A549 (cell line): ENCODE measurements at regions not wholly inside any gene's neighbourhood (a gene's known extent, or its start where the extent isn't known, plus 50 kb on each side); places are given as distances from the start of the nearest gene placed in this dataset.
"Not testable (repeated sequence)": the region's sequence is repeated elsewhere in the genome, so short reads cannot be mapped to it uniquely, and the experiment has no call there.

Experiments used
- ATAC-seq, 2 experiments: fragments of 200-7000 bp in 1 of 2; fragments of >200 bp in 1 of 2; cut with Nextera tagmentation in 1 of 2; cut with Tn5 transposase in 1 of 2; 3 replicates each; pipeline versions ENCODE4 v1.8.0 to v1.9.1; 2018 to 2020; ENCODE audit warnings: mild to moderate bottlenecking in 1 of 2, moderate library complexity in 1 of 2
- CTCF ChIA-PET: fragments of 300-600 bp; sonication (Branson Sonifier 250); formaldehyde crosslinking; extraction: SDS; loops from one replicate; lab custom pipeline; 2021; ENCODE audit warnings: antibody characterized with exemption, inconsistent platforms; lab: Yijun Ruan, JAX
- POLR2A ChIA-PET: fragments of 350-600 bp; formaldehyde crosslinking; extraction: SDS; loops from one replicate; lab custom pipeline; 2021; ENCODE audit warnings: antibody characterized with exemption, inconsistent platforms; lab: Yijun Ruan, JAX
- DNase-seq, 2 experiments: peaks; one replicate each; pipeline versions ENCODE4 v3.0.0 to v3.0.0-alpha.2; 2011 to 2016; ENCODE audit warnings: low read depth in 1 of 2, low spot score in 1 of 2
- FAIRE-seq: peaks from 2 replicates; lab custom pipeline; 2011; peaks lifted over from hg19 to GRCh38; lab: Jason Lieb, UNC
- H3K27ac ChIP-seq, 2 experiments: fragments of >200 bp; sonication (Bioruptor Twin); formaldehyde crosslinking; 3 replicates each; pipeline ENCODE4 v1.5.1; 2016 to 2017
- H3K4me1 ChIP-seq: fragments of >200 bp; sonication (Bioruptor Twin); formaldehyde crosslinking; 3 replicates; pipeline ENCODE4 v1.6.1; 2016
- H3K4me2 ChIP-seq: fragments of >200 bp; sonication (Bioruptor Twin); formaldehyde crosslinking; 3 replicates; pipeline ENCODE4 v1.6.1; 2016
- H3K4me3 ChIP-seq: fragments of >200 bp; sonication (Bioruptor Twin); formaldehyde crosslinking; 3 replicates; pipeline ENCODE4 v1.5.1; 2016
- H3K9me3 ChIP-seq: fragments of >200 bp; sonication (Bioruptor Twin); formaldehyde crosslinking; 3 replicates; pipeline ENCODE4 v1.6.1; 2016
- CEBPB ChIP-seq, 2 experiments: fragments of >200 bp in 1 of 2; sonication (Bioruptor Twin) in 1 of 2; formaldehyde crosslinking in 1 of 2; IDR thresholded peaks; 2 replicates each; pipeline ENCODE4 v1.6.1; 2012 to 2016
- EHF ChIP-seq: fragments of 250-450 bp; sonication (Bioruptor Pico); IDR thresholded peaks from 2 replicates; pipeline ENCODE4 v1.5.0; 2020; ENCODE audit warnings: mild to moderate bottlenecking
- EP300 ChIP-seq, 2 experiments: fragments of >200 bp; sonication (Bioruptor Twin); formaldehyde crosslinking; IDR thresholded peaks; 2 replicates in 1 of 2; 3 replicates in 1 of 2; pipeline ENCODE4 v1.6.1; 2016 to 2017
- ESRRA ChIP-seq: fragments of 150-350 bp; IDR thresholded peaks from 2 replicates; pipeline ENCODE4 v1.6.1; 2014; ENCODE audit warnings: mild to moderate bottlenecking, low read length, borderline replicate concordance
- FOSB ChIP-seq: fragments of 250-450 bp; sonication (Bioruptor Pico); IDR thresholded peaks from 2 replicates; pipeline ENCODE4 v1.5.0; 2020; ENCODE audit warnings: mild to moderate bottlenecking, moderate library complexity
- GATA3 ChIP-seq: IDR thresholded peaks from 2 replicates; pipeline ENCODE4 v1.6.1; 2012; ENCODE audit warnings: borderline replicate concordance
- HMGXB4 ChIP-seq: fragments of 250-450 bp; sonication (Bioruptor Pico); IDR thresholded peaks from 2 replicates; pipeline ENCODE4 v1.5.0; 2021; ENCODE audit warnings: mild to moderate bottlenecking, moderate library complexity, borderline replicate concordance
- HOXB5 ChIP-seq: fragments of 250-450 bp; sonication (Bioruptor Pico); IDR thresholded peaks from 2 replicates; pipeline ENCODE4 v1.5.0; 2020; ENCODE audit warnings: mild to moderate bottlenecking, moderate library complexity
- JUN ChIP-seq, 2 experiments: fragments of >200 bp; sonication (Bioruptor Twin); formaldehyde crosslinking; IDR thresholded peaks; 2 replicates in 1 of 2; 3 replicates in 1 of 2; pipeline ENCODE4 v1.6.1; 2016 to 2017
- JUNB ChIP-seq: fragments of >200 bp; sonication (Bioruptor Twin); formaldehyde crosslinking; IDR thresholded peaks from 2 replicates; pipeline ENCODE4 v1.6.1; 2016
- KDM1A ChIP-seq: fragments of 200-600 bp; sonication (generic); IDR thresholded peaks from 2 replicates; pipeline ENCODE4 v1.6.1; 2016; ENCODE audit warnings: low read depth, mild to moderate bottlenecking
- KDM5A ChIP-seq: fragments of 200-600 bp; sonication (generic); IDR thresholded peaks from 2 replicates; pipeline ENCODE4 v1.6.1; 2016; ENCODE audit warnings: antibody characterized with exemption, mild to moderate bottlenecking
- MAX ChIP-seq: IDR thresholded peaks from 2 replicates; pipeline ENCODE4 v1.6.1; 2012
- MAZ ChIP-seq: fragments of 150-350 bp; IDR thresholded peaks from 2 replicates; pipeline ENCODE4 v1.6.1; 2014; ENCODE audit warnings: antibody characterized with exemption, low read depth, low read length, borderline replicate concordance
- MYC ChIP-seq: IDR thresholded peaks from 2 replicates; pipeline ENCODE4 v1.6.1; 2012; ENCODE audit warnings: mild to moderate bottlenecking, inconsistent platforms, low read length, improper control_type of control experiment, borderline replicate concordance
- NFE2L2 ChIP-seq: fragments of 150-350 bp; conservative IDR thresholded peaks from 2 replicates; pipeline ENCODE4 v1.6.1; 2014; ENCODE audit warnings: low read length
- POLR2A ChIP-seq: IDR thresholded peaks from 2 replicates; pipeline ENCODE4 v1.6.1; 2012; ENCODE audit warnings: mild to moderate bottlenecking, low read length
- RARB ChIP-seq: fragments of 250-450 bp; sonication (Bioruptor Pico); IDR thresholded peaks from 2 replicates; pipeline ENCODE4 v1.8.0; 2021; ENCODE audit warnings: mild to moderate bottlenecking, moderate library complexity
- SREBF2 ChIP-seq: fragments of 450-650 bp; IDR thresholded peaks from 2 replicates; pipeline ENCODE4 v1.6.1; 2014; ENCODE audit warnings: mild to moderate bottlenecking, moderate library complexity
- TP53 ChIP-seq: fragments of 250-450 bp; sonication (Bioruptor Pico); IDR thresholded peaks from 2 replicates; pipeline ENCODE4 v1.5.0; 2021; ENCODE audit warnings: mild to moderate bottlenecking, moderate library complexity
- ZNF302 ChIP-seq: fragments of 250-450 bp; sonication (Bioruptor Pico); IDR thresholded peaks from 2 replicates; pipeline ENCODE4 v1.9.0; 2021; ENCODE audit warnings: inconsistent platforms, mild to moderate bottlenecking, moderate library complexity
- ZSCAN20 ChIP-seq: fragments of 250-450 bp; sonication (Bioruptor Pico); IDR thresholded peaks from 2 replicates; pipeline ENCODE4 v1.8.0; 2022; ENCODE audit warnings: mild to moderate bottlenecking, moderate library complexity
- WGBS: methylation state at CpG from one replicate; pipeline ENCODE4 v1.1.6; 2017; ENCODE audit errors: missing lambda C conversion rate; 5-methylcytosine and 5-hydroxymethylcytosine counted together
- TF ChIP-seq, protein P1 (sequence below): fragments of 250-450 bp; sonication (Bioruptor Pico); IDR thresholded peaks from 2 replicates; pipeline ENCODE4 v1.5.0; 2020; ENCODE audit warnings: low read depth, mild to moderate bottlenecking, moderate library complexity

DNA sequence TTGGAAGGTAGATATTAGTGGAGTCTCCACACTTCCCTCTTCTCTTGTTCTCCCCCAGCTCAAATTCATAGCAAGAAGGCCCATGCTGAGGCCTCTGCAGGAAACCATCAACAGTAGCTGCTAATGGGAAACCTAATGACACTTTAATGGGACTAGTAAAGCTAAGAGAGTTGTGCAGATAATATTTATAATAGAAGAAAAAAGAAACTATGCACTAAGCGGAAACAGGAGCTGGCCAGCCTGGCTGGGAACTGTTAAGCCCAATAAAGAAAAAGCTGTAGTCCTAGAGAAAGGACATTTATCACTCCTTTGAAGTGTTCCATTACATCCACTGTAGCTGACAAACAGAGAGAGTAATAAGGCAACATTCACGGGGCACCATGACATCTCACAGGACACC is 229.6 kb downstream of the IGSF11 start:
- POLR2A ChIA-PET = no interaction called here
- no peak for ATAC-seq

DNA sequence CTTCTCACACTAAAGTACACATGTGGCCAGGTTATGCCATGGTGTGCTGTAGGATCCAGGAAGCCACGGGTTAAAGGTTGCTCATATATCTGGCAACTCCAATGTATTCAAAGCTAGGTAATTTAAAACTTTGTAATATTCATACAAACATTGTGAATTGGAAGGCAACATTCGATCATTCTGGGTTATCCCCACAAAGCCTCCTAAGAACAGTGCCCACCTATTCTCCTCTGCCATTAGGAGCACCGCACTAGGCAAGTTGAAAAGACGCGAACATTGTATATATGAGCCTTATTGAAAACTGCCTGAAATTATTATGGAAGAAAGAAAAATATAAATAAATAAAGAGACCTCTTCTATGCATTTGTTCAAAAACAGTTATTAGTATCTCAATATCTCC is 228.2 kb downstream of the IGSF11 start:
- DNase-seq (no peak), ATAC-seq (no peak), FAIRE-seq (no peak)
- Histone ChIP-seq H3K27ac (no peak overlapping the region), H3K4me2 (no peak overlapping the region)
- 56% methylated on average over 5 of the region's 5 CpGs for WGBS
- TF ChIP-seq ZNF302 (CRISPR knock-in tag) = no peak
- no peak for TF ChIP-seq JUNB
- TF ChIP-seq TP53 (CRISPR knock-in tag) = no peak
- no peak for TF ChIP-seq EHF (CRISPR knock-in tag)
- no peak for TF ChIP-seq ESRRA
- no peak for TF ChIP-seq POLR2A
- TF ChIP-seq, protein P1, sequence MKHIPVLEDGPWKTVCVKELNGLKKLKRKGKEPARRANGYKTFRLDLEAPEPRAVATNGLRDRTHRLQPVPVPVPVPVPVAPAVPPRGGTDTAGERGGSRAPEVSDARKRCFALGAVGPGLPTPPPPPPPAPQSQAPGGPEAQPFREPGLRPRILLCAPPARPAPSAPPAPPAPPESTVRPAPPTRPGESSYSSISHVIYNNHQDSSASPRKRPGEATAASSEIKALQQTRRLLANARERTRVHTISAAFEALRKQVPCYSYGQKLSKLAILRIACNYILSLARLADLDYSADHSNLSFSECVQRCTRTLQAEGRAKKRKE (CRISPR knock-in tag) = no peak
- no peak for TF ChIP-seq ZSCAN20 (CRISPR knock-in tag)
- no peak for TF ChIP-seq KDM1A
- no peak for TF ChIP-seq JUN (IDR thresholded peaks at IDR 0.05)
- TF ChIP-seq, all 56 proteins: peak for 0
- POLR2A ChIA-PET = no interaction called here
- CTCF ChIA-PET = no interaction called here
- Histone ChIP-seq H3K9me3 (no peaks in the 10 kb centered on the region), H3K4me3 (no peak overlapping the region), H3K4me1 (no peaks in the 10 kb centered on the region)

More for the DNA sequence above, 229.6 kb downstream of the IGSF11 start:
- whole genome bisulfite sequencing = 45% methylated on average over 2 of the region's 2 CpGs
- FAIRE-seq (no peak), DNase-seq (no peak)
- Histone ChIP-seq H3K4me3 (no peak overlapping the region), H3K4me1 (no peaks in the 10 kb centered on the region), H3K4me2 (no peak overlapping the region), H3K27ac (no peak overlapping the region), H3K9me3 (no peaks in the 10 kb centered on the region)
- CTCF ChIA-PET = interaction anchor here (1.8 kb wide), 1 partner anchor 13 kb away, joined by 7 read pairs; no protein-coding TSS in a partner anchor
- TF ChIP-seq CEBPB (IDR thresholded peaks at IDR 0.05) = no peak
- TF ChIP-seq EHF (CRISPR knock-in tag) = no peak
- no peak for TF ChIP-seq KDM5A
- TF ChIP-seq EP300 (IDR thresholded peaks at IDR 0.05) = no peak
- no peak for TF ChIP-seq NFE2L2
- TF ChIP-seq MYC = no peak
- no peak for TF ChIP-seq HOXB5
- TF ChIP-seq GATA3 = no peak
- no peak for TF ChIP-seq MAZ
- no peak for TF ChIP-seq MAX
- no peak for TF ChIP-seq SREBF2
- TF ChIP-seq JUNB = no peak
- no peak for TF ChIP-seq KDM1A
- no peak for TF ChIP-seq FOSB
- no peak for TF ChIP-seq HMGXB4 (CRISPR knock-in tag)
- TF ChIP-seq ZNF302 (CRISPR knock-in tag) = no peak
- no peak for TF ChIP-seq RARB
- TF ChIP-seq TP53 (CRISPR knock-in tag) = no peak

- H3K27ac ChIP-seq, H3K4me1 ChIP-seq, ATAC-seq, FAIRE-seq, H3K4me3 ChIP-seq, DNase-seq, H3K9me3 ChIP-seq, CTCF ChIA-PET, POLR2A ChIA-PET, H3K4me2 ChIP-seq: not testable (repeated sequence)
- WGBS = 41% methylated on average over 2 of the region's 2 CpGs
These were observed 227.3 kb downstream of the IGSF11 start for GRCh38 chr3:118807349-118807748.
